ENCODE measurements at regions not wholly inside any gene's neighbourhood (a gene's known extent, or its start where the extent isn't known, plus 50 kb on each side); places are given as distances from the start of the nearest gene placed in this dataset.

DNA sequence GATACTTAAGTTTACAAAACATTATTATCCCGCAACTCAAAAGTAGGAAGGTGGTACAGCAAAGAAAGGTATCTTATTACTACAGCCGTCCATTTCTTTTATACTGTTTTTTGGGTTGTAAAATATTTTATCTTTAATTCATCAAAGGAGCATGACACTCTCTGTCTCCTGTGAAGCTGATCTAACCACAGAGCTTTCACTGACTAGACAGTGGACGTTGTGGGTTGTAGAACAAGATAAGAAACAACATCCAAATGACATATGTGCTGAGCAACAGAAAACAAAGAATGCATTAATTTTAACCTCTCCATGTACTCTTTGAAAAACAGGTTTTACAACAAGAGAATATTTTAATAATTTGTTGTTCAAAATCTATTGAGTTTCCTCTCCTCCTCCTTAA is 195.9 kb upstream of the FBXO33 start:
- TF ChIP-seq, protein P1, sequence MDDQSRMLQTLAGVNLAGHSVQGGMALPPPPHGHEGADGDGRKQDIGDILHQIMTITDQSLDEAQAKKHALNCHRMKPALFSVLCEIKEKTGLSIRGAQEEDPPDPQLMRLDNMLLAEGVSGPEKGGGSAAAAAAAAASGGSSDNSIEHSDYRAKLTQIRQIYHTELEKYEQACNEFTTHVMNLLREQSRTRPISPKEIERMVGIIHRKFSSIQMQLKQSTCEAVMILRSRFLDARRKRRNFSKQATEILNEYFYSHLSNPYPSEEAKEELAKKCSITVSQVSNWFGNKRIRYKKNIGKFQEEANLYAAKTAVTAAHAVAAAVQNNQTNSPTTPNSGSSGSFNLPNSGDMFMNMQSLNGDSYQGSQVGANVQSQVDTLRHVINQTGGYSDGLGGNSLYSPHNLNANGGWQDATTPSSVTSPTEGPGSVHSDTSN (IDR thresholded peaks at IDR 0.05), result no peak
- no peak for TF ChIP-seq CTCF (IDR thresholded peaks at IDR 0.05)
- no peak for TF ChIP-seq POLR2AphosphoS5 (IDR thresholded peaks at IDR 0.05; ENCODE audit: low read depth, low read length)
- TF ChIP-seq, protein P2, sequence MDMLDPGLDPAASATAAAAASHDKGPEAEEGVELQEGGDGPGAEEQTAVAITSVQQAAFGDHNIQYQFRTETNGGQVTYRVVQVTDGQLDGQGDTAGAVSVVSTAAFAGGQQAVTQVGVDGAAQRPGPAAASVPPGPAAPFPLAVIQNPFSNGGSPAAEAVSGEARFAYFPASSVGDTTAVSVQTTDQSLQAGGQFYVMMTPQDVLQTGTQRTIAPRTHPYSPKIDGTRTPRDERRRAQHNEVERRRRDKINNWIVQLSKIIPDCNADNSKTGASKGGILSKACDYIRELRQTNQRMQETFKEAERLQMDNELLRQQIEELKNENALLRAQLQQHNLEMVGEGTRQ (IDR thresholded peaks at IDR 0.05; ENCODE audit: borderline replicate concordance, low read depth, low read length), result no peak
- TF ChIP-seq MEF2A (IDR thresholded peaks at IDR 0.05; ENCODE audit: borderline replicate concordance, low read depth), result no peak
- no peak for TF ChIP-seq USF1 (IDR thresholded peaks at IDR 0.05; ENCODE audit: borderline replicate concordance, low read depth)
- TF ChIP-seq, protein P3, sequence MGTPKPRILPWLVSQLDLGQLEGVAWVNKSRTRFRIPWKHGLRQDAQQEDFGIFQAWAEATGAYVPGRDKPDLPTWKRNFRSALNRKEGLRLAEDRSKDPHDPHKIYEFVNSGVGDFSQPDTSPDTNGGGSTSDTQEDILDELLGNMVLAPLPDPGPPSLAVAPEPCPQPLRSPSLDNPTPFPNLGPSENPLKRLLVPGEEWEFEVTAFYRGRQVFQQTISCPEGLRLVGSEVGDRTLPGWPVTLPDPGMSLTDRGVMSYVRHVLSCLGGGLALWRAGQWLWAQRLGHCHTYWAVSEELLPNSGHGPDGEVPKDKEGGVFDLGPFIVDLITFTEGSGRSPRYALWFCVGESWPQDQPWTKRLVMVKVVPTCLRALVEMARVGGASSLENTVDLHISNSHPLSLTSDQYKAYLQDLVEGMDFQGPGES (IDR thresholded peaks at IDR 0.05; ENCODE audit: low read depth, low read length), result no peak
- TF ChIP-seq RCOR1 (IDR thresholded peaks at IDR 0.05; ENCODE audit: low read length), result no peak
- no peak for TF ChIP-seq FOXM1 (IDR thresholded peaks at IDR 0.05; ENCODE audit: low read depth)
- no peak for TF ChIP-seq SMC3 (IDR thresholded peaks at IDR 0.05; ENCODE audit: low read depth, low read length)
